HG03521 (cell line): ENCODE measurements at regions not wholly inside any gene's neighbourhood (a gene's known extent, or its start where the extent isn't known, plus 50 kb on each side); places are given as distances from the start of the nearest gene placed in this dataset.
"Not testable (repeated sequence)": the region's sequence is repeated elsewhere in the genome, so short reads cannot be mapped to it uniquely, and the experiment has no call there.

Experiments used
- ATAC-seq: cut with Tn5 transposase; IDR thresholded peaks from one replicate; pipeline ENCODE4 v1.9.1; 2021; ENCODE audit warnings: mild to moderate bottlenecking, moderate library complexity; ENCODE audit not compliant: unreplicated experiment

DNA sequence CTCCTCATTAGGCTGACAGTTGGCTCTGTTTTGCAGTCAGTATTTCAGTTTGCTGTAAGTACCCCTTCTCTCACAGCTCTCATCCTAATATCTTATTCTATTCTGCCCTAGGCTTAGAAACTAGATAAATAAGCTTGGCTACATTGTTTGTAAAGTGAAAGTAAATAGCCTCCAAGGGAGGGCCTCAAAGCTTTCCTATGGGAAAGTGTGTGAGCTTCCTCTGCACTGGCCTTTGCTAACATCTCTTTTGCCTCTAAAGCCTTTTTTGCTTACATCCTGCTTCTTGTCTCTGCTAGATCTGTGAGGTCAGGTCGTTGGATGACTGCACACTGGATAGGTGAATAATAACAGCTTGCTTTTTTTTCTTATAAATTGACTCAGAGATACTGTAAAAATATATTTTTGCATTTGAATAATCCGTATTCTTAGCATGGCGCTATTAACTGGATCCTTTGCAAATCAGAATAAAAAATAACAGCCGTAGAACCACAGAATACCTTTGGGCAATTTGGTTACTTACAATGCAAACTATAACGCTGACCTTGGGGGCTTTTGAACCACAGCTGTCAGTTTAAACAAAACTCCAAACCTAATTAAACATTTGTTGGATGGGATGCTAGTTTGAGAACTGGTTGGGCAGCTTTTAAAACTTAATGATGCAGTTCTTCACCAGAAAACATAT, 55.1 kb downstream of the TTC6 start:
- ATAC-seq: no peak

DNA sequence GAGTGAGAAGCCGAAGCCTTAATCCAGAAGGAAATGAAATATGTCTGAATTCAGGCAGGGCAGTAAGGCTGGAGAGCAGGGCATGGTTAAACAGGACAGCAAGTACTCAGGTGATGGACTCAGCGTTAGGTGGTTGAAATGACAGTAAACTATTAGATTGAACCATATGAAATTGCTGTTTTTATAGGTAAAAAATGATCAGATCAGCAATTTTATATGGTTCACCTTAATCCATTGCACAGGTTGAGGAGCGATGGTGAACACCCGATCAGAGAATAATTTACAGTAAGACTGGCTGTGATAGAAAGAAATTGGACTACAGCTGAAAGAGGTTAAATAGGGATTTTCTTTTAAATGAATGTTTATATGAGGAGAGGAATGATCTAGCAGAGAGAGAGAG, 56.6 kb downstream of the TTC6 start:
- no peak for ATAC-seq

DNA sequence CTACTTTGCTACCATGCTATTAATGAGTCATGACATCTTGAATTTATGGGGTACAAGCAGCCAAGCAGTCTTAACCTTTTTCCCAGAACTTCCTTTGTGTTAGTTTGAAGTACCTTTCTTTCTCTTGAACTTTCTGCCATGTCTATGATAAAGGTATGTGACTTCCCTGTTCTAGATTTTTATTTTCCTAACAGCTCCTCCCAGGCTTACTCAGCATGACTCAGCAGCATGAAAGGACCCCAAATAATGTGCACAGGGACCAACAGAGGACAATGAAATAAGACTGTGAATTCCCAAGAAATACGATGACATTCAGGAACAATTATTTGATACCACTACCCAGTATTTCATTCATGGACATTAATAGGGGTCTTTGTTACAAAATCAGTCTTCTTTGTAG, 60.0 kb downstream of the TTC6 start:
- ATAC-seq: no peak

DNA sequence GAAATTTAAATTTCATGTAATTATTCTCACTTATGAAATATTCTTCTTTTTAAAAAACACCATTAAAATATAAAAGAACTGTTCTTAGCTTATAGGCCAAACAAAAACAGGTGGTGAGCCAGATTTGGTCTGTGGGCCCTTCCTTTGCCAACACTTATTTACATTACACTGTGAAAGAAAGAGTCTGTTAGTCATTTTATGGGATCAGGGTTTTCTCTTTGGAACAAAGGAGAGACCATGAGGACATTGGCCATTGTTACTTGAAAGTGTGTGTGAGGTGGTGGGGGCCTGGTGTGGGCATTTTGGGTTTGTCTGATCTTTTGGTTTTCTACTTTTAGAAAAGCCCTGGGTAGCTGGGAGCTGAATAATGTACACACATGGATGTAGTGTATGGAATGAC, 62.7 kb downstream of the TTC6 start:
- no peak for ATAC-seq

DNA sequence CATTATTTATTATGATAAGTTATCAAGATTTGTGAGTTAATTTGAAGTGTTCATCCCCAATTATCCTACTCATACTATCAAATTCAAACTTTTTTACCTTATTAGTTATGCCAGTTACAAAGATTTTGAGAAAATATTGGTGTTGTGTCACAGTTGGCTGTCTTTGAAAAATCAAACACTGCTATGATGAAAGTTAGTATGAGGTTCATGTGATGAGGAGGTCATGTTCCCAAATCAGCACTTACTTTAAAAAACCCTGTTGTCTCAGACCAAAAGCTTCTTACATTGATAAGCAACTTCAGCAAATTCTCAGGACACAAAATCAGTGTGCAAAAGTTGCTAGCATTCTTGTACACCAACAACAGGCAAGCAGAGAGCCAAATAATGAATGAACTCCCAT, 68.1 kb downstream of the TTC6 start:
- ATAC-seq: no peak

DNA sequence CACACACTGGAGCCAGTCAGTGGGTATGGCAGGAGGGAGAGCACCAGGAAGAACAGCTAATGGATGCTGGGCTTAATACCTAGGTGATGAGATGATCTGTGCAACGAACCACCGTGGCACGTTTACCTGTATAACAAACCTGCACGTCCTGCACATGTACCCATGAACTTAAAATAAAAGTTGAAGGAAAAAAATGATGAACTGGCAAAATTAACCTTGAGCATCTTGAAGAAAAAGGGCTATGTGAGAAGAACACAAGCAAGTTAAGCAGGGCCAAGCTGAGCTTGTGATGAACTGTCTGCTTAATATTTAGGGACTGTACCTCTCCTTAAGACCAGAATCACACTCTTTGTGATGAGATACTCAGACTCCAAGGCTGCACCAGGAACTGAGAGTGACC, 70.0 kb downstream of the TTC6 start:
- ATAC-seq: no peak

DNA sequence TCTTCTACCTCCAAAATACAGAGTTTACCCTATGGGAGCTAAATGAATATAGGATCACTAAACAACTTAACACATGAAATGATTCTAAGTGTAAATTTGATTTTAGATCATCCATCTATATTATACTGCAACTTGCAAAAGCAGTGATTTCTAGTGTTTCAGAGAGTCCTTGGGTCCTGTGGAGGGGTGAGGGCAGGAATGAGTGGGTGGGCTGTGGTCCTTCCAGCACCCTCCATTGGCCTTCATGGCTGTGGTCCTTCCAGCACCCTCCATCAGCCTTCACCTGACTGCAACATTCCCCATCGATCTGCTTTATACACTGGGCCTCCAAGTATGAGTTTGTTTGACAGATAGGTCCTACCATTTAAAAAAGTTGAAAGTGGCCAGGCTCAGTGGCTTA, 70.5 kb downstream of the TTC6 start:
- ATAC-seq: no peak

DNA sequence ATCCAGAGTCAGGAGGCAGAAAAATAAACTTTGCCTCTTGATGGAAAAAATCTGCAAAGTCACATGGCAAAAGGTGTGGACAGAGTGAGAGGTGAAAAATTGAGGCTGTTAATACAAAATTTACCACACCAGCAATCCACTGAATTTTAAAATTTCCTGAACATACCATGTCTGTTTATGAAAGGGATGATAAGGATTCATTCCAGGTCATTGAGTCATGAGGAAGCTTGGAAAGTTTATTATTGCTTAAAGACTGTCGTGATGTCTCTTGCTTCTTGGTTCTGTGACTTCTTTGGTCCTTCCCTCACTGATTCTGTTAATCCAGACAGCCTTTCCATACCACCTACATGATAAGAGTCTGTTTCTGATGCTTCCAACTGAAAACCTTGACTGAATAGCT, 73.2 kb downstream of the TTC6 start:
- no peak for ATAC-seq

DNA sequence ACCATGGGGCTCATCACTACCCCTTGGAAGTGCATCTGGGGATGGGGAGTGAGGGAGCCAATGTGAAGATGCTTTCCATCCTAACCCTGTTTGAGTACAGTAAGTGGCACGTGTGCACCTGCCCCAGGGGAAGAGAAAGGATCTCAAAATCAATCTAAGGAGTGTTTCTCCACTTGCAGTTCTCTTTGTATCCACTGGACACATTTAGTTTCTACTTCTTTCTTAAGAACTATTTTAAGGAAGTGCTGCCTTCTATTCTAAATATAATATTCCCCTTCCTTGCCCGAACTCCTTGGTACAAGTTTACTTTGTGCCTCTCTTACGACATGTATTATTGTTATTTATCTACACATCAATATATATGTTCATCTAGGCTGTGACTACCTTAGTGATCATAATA, 73.8 kb downstream of the TTC6 start:
- no peak for ATAC-seq

DNA sequence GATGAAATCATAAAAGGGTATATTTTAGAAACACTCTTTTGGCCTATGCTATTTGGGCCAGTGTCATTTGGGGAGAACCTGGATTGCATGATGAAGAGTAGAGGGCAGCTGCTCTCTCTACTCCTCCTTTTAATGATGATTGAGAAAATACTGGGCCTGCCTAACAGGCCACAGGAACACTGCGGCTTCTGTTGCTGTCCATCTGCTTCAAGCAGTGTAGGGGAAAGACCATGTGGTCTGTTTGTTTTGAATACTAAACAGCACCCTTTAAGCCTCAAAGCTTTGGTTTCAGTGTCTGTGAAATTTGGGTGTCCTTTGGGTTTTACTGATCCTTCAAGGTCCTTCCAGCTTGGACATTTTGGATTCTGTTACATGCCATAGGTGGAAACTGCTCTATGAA, 78.0 kb downstream of the TTC6 start:
- ATAC-seq: no peak

DNA sequence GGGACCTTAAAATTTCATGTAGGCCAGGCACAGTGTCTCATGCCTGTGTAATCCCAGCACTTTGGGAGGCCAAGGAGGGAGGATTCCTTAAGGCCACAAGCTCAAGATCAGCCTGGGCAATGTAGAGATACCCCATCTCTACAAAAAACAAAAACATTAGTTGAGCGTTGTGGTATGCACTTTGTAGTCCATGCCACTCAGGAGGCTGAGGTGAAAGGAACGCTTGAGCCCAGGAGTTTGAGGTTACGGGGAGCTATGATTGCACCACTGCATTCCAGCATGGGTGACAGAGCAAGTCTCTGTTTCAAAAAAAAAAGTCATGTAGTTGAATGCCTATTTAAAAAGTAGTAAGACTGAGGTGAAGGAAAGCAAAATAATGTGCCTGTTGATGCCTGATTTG, 83.5 kb downstream of the TTC6 start:
- no peak for ATAC-seq

DNA sequence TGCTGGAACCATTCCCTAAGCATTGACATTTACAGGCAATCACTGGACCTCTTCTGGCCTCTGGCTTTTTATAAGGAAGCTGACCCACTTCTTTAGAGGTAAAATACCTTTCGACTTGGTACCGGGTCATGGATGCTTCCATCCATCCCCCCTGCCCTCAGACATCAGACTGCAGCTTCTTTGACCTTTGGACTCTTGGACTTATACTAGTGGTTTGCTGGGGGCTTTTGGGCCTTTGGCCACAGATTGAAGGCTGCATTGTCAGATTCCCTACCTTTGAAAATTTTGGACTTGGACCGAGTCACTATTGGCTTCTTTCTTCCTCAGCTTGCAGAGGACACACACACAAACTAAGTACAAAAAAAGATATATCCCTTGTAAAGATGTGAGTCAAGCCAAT, 86.1 kb downstream of the TTC6 start:
- no peak for ATAC-seq

DNA sequence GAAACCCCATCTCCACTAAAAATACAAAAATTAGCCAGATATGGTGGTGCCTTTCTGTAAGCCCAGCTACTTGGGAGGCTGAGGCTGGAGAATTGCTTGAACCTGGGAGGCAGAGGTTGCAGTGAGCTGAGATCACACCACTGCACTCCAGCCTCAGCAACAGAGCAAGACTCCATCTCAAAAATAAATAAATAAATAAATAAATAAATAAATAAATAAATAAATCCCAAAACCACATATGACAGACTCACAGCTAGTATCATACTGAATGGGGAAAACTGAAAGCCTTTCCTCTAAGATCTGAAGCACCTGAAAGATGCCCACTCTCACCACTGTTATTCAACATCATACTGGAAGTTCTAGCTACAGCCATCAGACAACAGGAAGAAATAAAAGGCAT, 97.3 kb downstream of the TTC6 start:
- not testable (repeated sequence) for ATAC-seq

DNA sequence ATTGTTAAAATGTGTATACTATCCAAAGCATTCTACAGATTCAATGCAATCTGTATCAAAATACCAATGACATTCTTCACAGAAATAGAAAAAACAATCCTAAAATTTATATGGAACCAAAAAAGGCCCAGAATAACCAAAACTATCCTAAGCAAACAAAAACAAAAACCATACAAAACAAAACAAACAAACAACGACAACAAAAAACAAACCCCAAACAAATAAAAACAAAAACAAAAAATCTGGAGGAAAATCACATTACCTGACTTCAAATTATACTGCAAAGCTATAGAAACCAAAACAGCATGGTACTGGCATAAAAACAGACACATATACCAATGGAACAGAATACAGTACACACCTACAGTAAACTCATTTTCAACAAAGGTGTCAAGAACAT, 98.0 kb downstream of the TTC6 start:
- ATAC-seq: not testable (repeated sequence)

DNA sequence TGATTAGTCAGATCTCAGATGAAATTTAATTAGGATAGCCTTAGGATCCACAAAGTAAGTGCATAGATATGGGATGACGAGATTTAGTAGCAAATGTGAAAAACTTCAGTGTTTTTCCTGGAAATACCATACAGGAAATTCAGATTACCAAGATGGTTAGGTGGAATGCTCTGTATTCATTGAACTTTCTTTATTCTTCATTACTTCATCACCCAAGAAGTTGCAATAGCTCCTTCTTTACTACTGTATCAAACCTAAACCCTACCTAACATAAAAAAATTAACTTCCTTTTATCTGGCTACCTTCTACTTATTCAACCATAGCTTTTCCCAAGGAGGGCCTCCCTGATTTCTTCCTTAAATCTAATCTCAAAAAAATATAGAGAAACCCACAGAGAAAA, 100.4 kb downstream of the TTC6 start:
- no peak for ATAC-seq

DNA sequence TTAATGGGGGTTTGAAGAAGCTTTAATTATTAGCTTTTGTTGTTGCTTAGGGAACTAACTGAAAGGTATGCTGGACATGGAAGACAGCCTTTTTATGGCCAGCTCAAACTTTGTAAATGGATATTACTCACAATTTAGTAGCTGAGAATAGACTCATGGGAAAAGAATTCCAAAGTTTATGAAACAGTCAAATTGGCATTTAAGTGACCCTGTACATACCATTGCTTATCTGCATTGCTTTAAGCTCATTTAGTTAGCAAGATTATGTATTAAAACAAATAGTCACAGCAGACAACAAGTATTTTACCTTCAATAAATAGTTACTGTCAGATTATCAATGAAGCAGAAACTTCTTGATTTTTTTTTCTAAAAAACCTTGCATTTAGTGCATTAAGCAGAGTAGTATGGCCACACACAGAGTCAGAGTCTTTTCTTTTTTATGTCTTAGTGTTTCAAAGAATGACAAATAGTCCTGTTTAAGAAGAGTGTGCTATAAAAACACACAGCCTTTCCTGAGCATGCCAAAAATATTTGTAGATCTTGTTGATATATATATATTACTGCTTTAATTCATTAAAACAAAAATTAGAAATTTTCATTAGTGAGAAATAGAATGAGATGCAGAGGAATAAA, 102.2 kb downstream of the TTC6 start:
- ATAC-seq: no peak

DNA sequence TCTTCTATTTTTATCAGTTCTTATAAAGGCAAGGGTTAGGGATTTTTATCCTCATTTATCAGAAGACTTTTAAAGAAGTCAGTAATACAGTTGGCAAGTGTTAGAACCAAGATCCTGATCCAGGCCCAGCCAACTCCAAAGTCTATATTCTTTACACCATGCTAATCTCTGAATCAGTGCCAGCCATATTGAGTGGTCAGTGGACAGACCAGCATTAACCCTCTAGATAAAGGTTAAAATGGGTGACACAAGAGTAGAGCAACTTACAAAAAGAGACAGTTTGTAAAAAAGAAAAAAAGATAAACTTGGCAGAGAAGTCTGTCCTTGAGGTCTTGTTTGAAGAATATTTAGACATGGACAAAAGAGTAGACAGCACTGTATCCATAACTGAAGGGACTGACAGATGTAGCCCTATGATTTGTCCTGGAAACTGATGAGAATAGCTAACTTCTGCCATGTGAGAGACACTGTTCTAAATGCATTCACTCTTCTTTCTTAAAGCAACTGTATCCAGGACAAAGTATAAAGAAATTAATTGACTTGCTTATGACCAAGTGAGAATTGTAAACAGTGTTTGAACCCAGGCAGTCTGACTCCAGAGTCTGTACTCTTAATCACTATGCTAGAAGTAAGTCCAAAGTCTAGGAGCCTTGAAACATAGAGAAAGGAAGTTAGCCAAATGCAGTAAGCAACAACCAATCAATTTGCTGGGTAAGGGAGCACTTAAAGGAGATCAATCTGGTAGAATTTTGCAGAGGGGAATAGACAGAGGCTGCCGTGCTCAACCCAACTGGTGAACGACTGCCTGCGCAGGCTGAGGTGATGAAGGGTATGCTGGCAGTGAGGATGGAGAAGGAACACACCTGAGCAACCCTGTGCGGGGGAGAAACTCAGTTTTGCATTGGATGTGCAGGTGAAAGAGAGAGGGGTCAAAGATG, 103.7 kb downstream of the TTC6 start:
- no peak for ATAC-seq

DNA sequence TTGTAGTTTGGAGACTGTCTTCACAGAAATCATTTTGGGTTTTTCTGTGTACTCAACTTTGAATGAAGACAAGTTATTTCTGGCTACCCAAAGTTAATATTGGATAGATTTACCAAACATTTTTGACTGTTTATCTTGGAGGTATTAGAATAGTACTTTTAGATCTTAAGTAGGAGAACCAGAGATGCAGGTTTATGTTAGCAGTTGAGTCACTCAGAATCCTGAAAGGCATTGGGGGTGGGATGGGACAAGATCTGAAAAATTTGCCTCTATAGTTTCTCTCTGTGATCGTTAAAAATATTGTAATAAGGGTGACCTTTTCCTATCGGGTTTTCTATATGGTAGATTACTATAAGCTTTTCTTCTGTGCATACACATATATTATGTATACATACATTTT, 112.3 kb downstream of the TTC6 start:
- ATAC-seq: no peak

DNA sequence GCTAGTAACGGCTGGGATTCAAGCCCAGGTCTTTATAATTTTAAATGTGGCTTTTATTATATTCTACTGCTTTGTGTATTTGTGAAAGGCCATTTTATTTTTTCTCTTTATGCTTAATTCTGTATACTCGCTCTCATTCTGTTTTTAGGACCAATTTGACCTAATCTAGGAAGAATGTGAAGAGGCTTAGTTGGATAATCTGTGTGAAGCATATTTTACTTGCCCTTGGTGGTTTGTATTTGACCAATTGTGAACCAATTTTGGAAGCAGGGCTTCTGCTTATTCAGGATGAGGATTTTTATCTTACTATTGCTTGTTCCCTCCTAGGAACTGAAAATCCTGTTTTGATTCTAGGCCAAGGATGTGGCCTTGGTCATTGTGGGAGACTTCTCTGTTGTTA, 113.1 kb downstream of the TTC6 start:
- no peak for ATAC-seq

DNA sequence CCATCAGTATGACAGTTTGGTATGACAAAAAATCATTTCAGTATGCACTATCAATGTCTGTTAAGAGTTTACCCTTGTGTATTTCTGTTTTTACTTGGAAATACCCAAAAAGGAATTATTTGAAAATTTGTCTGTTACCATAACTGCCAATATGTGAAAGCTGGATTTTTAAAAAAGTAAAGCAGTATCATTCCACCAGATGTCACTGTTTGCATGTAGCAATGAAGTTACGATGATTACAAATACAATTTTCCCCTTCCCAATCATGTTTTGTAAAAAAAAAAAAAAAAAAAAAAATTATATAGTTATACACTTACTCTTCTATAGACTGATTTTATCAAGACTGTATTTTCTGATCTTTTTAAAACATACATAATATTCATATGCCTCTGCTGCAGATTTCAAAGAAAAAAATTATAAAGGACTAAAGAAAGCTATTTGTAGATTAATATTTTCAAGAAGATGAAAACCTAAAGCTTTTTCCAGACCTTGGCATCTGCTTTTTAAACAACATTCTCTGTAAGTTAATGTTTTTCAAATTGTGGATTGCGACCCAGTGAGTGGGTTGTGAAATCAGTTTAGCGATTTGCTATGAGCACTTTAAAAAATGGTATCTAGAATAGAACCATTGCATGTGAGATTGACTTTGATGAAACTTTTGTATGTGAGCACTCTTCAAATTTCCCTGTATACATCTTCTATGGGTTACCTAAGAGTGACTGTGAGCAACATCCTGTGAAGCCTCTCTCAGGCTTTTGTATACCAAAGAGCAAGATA, 114.2 kb downstream of the TTC6 start:
- ATAC-seq: no peak

DNA sequence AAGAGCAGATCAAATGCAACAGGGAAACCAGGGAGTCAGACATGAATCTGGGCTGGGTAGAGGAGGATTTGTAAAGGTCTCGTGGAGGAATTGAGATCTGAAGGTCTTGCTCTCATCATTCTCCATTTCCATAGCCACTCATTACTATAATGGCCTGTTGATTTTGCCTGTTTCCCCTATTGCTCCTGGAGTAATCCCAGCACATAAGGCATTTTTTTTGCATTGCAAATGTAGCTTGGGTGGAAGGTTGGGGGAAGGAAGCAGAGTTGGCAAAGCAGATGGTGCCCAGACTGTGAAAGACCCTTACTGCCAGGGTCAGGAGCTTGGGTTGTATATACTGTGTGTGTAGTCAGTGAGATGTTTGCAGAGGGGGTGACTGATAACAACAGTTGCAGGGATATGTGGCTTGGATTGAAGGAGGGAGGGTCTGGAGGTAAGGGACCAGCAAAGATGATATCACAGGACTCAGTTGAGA, 116.0 kb downstream of the TTC6 start:
- ATAC-seq: no peak
